ENCODE measurements at regions not wholly inside any gene's neighbourhood (a gene's known extent, or its start where the extent isn't known, plus 50 kb on each side); places are given as distances from the start of the nearest gene placed in this dataset.

DNA sequence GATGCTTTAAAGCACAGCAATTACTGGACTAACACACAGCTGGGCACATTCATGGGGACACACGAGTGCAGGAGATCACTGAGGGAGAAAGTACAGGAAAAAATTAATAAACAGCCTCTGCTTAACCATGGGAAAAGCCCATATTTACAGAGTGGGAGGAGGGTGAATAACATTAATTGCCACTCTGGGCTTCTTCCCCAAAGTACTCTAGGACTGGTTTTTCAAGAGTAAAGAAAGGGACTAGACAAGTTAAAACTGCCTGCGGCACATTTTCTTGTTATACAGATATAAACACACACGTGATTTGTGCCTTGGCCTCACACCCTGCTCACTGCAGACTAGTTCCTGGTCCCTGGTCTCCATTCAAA, 179.7 kb upstream of the TET2 start:
- FAIRE-seq: no peak

DNA sequence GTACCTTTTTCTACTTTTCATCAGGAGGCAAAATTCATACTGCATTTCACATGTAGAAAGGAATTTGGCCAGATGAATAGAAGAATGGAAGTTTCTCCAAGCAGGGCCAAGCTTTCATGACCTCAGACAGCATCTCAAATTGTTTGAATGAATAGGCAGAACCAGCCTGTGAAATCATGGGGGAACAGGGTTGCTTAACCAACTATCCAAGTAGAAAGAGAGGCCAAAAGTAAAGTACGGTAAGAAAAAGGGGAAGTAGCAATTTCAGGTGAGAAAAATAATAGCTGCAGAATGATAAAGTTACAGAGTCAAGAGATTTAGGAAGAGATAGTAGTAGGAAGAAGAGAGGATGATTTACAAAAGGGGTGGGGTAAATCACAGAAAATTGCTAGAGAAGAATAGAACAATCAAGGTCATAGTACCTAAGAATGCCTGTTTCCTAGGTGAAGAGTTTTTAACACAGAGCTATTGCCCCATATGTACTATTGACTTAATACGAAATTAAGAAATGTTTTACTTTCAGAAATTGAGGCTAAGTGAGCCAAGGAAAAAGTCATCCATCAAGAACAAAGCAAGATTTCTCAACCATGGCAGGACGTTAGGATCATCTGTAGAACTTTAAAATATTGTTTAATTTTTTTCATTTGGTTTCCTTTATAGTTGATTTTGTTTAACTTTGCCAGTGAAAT, 177.1 kb upstream of the TET2 start:
- FAIRE-seq: no peak

DNA sequence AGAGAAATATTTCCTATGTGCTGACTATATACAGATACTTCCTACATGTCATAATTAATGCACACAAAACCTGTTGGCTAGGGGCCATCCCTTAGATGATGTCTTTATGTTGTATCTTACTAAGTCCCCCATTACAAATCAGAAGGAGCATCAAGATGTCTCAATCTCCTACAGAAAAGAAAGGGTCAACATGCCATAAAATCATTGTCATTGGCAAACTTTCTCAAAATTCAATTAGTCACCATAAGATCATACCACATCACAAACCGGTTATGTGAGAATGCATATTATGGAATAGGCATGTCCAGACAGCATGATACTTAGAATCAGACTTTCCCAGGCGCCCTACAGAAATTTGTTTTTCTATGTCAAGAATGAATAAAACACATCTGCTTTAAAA, 175.2 kb upstream of the TET2 start:
- FAIRE-seq: no peak

DNA sequence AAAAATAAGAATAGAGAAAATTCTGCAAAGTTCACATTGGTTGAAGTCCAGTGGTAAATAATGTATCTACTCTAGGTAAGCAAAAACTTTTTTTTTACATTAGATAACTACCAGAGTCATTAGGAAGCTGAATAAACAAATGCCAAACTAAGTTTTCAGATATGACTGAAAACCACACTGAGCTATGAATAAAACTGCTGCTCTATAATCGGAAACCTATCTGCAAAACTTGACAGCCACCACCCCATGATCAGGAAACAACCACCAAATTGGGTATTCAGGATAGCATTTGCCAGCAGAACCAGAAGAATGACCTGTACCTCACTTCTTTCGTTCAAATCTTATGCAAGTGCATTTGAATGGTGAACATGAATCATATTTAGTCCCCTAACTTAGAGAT, 173.0 kb upstream of the TET2 start:
- FAIRE-seq: no peak

DNA sequence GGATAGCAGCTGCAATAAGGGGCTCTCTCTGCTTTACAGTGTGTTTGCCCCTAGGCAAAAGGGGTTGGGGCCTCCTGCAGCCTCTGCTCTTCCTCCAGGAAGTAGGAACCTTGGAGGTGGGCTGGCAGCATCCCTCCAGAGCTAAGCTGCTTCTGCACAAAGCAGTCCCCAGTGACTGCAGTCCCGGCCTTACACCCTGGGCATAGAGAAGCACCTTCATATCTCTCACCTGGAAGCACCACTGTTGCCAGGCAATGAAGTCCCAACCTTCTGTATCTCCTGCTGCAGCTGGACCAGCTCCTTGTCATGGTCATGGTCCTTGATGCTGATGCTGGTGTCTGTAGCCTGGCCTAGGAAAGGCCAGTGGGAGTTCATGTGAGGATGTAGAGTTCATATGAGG, 171.1 kb upstream of the TET2 start:
- no peak for FAIRE-seq

DNA sequence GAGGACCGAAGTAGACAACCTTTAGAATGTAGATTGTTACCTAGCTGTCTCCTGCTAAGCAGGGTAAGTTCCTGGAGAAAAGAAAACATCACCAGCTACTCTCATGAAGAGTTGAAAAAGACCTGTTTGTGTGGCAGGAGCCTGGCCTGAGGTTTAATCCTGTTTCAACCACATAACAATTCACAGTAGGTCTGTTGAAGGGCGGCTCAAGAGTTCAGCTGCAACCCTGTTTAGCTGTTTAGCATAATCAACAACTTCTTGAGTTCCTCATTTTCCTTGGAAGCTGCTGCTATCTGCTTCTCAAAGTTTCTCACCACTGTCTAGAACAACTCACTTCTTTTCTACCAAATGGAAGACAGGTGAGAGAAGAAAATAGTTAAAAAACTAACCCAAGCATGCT, 170.4 kb upstream of the TET2 start:
- FAIRE-seq: no peak

DNA sequence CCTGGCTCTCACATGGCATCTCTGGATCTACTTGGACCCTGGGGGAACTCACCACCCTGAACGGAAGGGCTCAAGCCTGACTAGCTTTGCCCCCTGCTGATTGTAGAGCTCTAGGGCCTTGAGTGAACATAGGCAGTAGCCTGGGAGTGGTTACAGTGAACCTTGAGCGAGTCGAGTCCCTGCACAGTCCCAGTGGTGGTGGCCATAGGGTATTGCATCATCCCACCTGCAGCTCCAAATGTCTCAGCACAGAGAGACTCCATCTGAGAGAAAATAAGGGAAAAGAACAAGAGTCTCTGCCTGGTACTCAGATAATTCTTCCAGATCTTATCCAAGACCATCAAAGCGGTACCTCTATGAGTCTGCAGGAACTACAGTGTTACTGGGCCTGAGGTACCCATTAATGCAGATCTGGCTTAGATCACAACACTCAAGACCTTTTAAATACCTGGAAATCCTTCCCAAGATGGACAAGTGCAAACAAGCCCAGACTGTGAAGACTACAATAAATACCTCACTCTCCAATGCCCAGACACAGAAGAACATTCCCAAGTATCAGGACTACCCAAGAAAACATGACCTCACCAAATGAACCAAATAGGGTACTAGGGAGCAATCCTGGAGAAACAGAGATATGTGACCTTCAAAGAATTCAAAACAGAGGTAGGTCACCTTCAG, 167.5 kb upstream of the TET2 start:
- no peak for FAIRE-seq

DNA sequence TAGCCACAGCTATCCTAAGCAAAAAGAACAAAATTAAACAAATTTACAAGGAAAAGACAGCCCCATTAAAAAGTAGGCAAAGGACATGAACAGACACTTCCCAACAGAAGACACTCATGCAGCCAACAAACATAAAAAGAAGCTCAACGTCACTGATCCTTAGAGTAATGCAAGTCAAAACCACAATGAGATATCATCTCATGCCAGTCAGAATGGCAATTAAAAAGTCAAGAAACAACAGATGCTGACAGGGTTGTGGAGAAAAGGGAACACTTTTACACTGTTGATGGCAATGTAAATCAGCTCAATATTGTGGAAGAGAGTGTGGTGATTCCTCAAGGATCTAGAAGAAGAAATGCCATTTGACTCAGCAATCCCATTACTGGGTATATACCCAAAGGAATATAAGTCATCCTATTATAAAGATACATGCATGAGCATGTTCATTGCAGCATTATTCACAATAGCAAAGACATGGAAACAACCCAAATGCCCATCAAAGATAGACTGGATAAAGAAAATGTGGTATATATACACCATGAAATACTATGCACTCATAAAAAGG, 163.0 kb upstream of the TET2 start:
- no peak for FAIRE-seq

DNA sequence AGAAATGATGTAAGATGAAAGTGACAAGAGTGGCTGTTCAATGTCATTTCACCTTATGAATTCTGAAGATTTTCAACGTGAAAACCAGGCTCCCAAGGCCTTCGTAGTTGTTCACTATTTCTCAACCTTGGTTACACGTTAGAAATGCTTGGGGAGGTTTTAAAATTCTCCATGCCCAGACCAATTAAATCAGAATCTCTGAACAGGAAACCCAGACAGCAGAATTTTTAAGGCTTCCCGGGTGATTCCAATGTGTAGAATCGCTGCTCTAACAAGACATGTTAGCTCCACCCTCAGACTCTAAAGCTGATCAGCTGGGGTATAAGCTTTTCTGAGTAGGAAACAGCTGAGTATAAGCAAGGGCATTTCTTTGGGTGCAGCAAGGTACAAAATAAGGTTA, 160.4 kb upstream of the TET2 start:
- no peak for FAIRE-seq

DNA sequence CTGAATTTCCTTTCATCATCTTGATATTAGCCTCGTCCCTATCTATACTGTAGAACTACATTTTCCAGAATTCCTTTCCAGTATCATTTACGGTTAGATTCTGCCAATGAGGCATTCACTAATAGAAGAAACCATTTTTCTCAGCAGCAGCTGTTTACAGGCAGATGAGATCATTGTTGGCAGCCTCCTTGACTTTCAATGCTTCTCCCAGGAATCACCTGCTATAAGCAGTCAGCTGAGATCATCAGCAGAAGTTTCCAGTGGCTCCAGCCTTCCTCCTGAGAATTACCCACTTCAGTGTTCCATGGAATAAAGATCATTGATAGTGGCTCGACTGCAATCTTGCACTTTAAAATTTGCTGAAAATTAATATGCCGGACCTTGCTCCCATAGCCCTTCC, 157.3 kb upstream of the TET2 start:
- FAIRE-seq: no peak

DNA sequence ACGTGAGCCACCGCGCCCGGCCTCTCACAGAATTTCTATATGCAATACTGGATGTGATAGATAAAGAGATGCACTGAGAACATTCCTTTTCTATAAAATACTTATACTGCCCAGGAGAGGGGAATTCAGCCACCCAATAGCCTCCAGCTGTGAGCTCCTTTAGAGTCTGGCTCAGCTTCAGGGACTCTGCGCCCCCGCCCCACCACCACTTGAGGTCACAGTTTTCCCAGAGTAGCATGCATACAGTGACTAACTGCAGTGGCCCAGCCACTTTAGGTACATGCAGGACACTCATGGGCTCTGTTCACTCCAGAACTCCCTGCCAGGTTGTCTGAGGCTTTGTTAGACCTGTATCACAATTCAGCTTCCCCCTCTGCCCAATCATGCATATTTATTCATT, 144.4 kb upstream of the TET2 start:
- no peak for FAIRE-seq

DNA sequence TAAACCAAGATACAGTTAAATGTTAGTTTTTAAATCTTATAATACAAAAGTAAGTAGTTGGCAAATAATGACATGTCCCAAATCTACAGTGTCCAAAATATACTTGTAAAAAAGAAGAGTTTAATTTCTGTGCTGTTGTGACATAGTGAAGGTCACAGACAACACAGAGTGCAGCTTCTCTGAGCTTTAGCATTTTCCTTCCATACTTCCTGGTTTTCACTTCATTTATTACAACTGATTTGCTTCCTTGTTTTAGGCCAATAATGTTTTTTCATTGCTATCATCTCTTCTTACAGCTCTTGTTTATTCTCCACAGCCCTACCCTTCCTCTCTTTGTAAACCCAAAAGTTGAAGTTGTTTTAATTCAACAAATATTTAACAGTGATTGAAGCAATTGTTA, 132.4 kb upstream of the TET2 start:
- FAIRE-seq: no peak

DNA sequence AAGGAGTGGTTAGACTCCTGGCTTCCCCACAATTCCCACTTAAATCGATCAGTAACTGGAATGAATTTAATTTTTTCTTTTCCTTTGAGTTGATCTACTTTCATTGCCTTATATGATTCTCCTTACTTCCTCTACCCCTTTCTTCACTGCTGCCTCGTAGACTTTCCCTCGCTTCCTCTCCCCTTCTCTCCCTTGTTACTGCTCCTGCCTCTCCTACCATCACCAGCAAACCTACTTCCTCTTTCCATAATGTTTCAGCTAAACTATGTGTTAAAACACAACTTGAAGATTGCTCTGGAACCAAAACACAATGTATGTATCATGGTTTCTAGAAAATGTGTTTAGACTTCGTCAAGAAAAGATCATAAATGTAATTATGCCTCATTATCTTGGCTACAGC, 132.0 kb upstream of the TET2 start:
- FAIRE-seq: no peak

DNA sequence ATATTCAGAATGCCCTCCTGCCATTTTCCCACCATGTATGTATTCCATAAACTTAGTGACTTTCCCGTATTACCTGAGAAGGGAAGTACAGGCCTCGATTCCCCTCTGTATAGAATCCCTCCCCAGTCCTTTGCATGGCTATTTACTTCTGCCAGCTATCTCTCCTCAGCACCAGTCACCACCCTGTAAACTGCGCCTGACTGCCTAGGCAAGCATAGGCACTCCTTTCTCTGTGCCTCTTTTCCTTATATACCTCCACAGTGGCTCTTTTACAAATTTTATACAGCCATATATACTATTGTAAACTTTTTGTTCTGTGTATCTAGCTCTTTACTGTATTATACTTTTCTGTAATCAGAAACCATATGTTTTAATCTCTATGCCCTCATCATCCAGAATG, 130.9 kb upstream of the TET2 start:
- no peak for FAIRE-seq

DNA sequence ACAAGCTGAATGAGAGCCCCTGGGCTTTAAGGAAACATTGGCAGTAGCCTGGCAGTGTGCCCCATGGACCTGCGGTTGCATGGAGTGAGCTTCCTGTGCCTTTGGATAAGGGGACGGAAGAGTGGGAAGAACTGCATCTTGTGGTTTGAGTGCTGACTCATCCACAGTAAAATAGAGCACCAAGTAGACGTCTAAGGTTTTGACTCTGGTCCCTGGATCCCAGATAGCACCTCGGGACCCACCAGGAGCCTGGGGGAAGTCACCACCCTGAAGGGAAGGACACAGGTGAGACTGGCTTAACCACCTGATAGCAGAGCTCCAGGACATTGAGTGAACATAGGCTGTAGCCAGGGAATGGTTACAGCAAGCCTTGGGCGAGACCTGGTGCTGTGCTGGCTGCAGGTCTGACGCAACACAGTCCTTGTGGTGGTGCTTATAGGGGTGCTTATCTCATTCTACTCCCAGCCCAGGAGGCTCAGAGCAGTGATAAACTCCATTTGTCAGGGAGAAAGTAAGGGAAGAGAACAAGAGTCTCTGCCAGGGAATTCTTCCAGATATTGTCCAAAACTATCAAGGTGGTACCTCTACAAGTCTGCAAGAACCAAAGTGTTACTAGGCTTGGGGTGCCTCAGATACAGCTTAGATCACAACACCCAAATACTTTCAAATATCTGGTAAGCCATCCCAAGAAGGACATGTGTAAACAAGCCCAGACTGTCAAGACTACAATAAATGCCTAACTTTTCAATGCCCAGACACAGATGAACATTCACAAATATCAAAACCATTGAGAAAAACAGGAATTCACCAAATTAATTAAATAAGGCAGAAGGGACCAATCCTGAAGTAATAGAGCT, 123.6 kb upstream of the TET2 start:
- no peak for FAIRE-seq

DNA sequence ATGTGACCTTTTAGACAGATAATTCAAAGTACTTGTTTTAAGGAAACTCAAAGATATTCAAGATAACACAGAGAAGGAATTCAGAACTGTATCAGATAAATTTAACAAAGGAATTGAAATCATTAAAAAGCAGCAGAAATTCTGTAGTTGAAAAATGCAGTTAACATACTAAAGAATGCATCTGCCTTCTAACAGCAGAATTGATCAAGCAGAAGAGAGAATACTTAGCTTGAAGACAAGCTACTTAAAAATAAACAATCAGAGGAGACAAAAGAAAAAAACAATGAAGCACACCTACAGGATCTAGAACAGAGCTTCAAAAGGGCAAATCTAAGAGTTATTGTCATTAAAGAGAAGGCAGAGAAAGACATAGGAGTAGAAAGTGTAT, 123.0 kb upstream of the TET2 start:
- no peak for FAIRE-seq

DNA sequence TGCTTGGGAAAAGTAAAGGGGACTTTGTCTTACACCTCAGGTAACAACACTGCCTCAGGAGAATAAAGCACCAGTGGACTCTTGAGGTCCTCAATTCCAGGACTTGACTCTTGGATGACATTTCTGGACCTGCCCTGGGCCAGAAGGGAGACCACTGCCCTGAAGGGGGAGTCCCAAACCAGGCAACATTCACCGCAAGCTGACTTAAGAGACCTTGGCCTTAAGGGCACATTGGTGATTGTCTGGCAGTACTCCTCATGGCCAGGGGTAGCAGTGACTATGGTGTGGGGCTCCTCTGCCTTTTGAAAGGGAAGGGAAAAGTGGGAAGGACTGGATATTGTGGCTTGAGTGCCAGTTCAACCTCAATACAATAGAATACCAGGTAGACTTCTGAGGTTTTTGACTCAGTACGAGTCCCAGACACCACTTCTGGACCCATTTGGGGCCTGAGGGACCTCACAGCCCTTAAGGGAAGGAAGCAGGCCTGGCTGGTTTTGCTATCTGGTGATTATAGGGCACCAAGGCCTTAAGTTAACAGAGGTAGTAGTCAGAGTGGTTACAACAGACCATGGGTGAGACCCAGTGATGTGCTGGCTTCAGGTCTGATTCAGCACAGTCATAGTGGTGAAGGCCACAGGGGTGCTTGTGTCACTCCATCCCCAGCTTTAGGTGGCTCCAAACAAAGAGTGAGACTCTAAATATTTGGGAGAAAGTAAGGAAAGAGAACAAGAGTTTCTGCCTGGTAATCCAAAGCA, 121.2 kb upstream of the TET2 start:
- no peak for FAIRE-seq

DNA sequence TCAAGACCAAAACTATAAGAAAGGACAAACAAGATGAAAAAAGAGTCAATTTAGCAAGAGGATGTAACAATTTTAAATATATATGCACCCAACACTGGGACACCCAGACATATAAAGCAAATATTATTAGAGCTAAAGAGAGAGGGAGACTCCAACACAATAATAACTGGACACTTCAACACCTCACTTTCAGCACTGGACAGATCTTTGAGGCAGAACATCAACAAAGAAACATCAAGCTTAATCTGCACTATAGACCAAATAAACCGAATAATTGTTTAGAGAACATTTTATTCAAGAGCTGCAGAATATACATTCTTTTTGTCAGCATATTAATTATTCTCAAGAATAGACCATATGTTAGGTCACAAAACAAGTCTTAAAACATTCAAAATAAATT, 109.7 kb upstream of the TET2 start:
- FAIRE-seq: no peak

DNA sequence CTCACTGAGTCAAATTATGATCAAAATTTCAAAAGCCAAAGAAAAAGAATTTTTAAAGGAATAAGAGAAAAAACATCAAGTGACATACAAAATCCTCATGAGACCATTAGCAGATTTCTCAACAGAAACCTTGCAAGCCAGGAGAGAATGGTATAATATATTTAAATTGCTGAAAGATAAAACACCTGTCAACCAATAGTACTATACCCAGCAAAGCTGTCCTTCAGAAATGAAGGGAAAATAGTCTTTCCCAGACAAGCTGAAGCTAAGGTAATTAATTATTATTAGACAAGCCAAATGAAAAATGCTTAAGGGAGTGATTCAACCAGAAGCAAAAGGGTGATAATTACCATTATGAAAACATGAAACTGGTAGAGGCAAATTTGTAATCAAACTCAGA, 104.2 kb upstream of the TET2 start:
- no peak for FAIRE-seq

DNA sequence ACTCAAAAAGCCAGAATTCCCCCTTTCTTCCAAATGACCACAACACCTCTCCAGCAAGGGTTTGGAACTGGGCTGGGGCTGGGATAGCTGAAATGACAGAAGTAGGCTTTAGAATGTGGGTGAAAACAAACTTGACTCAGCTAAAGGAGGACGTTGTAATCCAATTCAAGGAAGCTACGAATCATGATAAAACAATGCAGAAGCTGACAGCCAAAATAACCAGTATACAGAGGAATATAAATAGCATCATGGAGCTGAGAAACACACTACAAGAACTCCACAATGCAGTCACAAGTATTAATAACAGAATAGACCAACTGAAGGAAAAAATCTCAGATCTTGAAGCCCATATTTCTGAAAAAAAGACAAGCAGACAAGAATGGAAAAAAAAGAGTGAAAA, 95.8 kb upstream of the TET2 start:
- FAIRE-seq: no peak

DNA sequence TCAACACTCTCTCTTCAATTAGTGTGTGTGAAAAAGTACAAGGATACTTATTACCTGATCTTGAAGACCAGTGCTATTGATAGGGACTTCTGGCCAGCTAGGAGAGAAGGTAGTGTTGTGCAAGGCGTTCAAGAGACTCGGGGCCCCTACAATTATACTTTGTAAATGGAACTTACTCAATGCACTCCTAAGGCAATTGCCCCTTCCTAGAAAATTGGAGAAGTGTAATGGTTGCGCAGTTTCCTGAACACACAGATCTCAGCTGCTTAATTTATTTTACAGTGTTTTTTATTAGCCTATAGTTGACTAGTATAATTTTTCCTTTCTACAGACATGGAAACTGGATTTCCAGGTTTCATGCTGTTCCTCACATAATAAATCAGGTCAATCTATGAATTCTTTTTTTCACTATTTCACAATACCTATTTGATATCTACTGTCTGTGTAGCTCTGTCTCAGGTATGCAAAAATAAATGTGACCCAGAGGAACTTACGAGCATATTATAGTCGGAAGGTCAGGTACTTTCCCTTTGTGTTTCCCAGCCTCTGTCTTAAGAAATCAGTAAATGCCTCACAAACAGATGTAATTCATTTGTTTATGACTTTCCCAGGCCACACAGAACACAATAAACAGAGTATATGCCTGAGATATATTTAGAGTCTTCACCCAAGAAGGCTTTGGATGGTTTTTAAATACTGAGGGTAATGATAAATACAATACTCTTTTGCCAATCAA, 89.1 kb upstream of the TET2 start:
- FAIRE-seq: no peak

DNA sequence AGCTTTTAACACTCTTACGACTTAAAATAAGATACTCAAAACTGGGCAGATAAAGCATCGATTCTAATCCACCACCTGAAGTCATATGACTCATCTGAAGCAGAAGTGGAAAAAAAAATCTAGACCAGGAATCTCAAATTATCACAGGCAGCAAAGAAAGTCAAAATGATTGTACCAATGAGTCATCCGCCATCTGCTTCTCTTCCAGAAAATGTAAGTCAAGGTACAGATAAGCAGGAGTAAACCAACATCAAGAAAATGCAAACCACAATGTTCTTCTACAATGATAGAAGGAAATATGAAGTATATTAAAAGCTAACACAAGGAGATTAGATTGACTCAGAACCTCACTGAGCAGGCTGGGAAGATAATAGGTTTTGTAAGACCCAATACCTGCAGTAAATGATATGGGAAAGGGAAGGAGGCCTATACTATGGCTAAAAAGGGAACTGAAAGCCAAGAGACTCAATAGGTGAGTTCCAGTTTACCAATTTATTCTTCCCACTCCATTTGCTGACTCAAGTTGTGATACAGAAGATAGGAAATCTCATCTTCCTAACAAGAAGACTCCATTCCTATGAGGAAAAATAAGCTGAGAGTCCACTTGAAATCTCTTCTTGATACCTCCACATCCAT, 88.4 kb upstream of the TET2 start:
- FAIRE-seq: no peak

Measured in A204.1 (cell line).